Trophoblast cell (in vitro differentiated cells and primary cell): ENCODE measurements at regions not wholly inside any gene's neighbourhood (a gene's known extent, or its start where the extent isn't known, plus 50 kb on each side); places are given as distances from the start of the nearest gene placed in this dataset.

ENCODE experiments used
- DNase-seq, 2 donors: peaks; one replicate each; pipeline ENCODE4 v3.0.0-alpha.2; 2016
- H2AFZ ChIP-seq: 2 replicates; pipeline ENCODE4 v1.6.1; 2013; ENCODE audit warnings: low read length, moderate library complexity, mild to moderate bottlenecking; ENCODE audit not compliant: insufficient read depth, poor library complexity
- H2AK5ac ChIP-seq: 2 replicates; pipeline ENCODE4 v1.6.1; 2013; ENCODE audit warnings: mild to moderate bottlenecking, low read length
- H2BK120ac ChIP-seq: 2 replicates; pipeline ENCODE4 v1.6.1; 2013; ENCODE audit warnings: low read length, mild to moderate bottlenecking, moderate library complexity; ENCODE audit not compliant: insufficient read depth, poor library complexity
- H2BK12ac ChIP-seq: 2 replicates; pipeline ENCODE4 v1.6.1; 2013; ENCODE audit warnings: mild to moderate bottlenecking, low read length, moderate library complexity
- H2BK5ac ChIP-seq: 2 replicates; pipeline ENCODE4 v1.6.1; 2013; ENCODE audit warnings: low read length, low read depth, moderate library complexity, mild to moderate bottlenecking; ENCODE audit not compliant: poor library complexity
- H3K14ac ChIP-seq: 2 replicates; pipeline ENCODE4 v1.6.1; 2013; ENCODE audit warnings: mild to moderate bottlenecking, low read length
- H3K18ac ChIP-seq: 2 replicates; pipeline ENCODE4 v1.6.1; 2013; ENCODE audit warnings: mild to moderate bottlenecking, low read length
- H3K23ac ChIP-seq: 2 replicates; pipeline ENCODE4 v1.6.1; 2013; ENCODE audit warnings: low read length
- H3K27ac ChIP-seq: 2 replicates; pipeline ENCODE4 v1.5.1; 2013; ENCODE audit warnings: low read depth, mild to moderate bottlenecking, inconsistent platforms, low read length, moderate library complexity
- H3K27me3 ChIP-seq: 2 replicates; pipeline ENCODE4 v1.6.1; 2013; ENCODE audit warnings: inconsistent platforms, mild to moderate bottlenecking, low read length, moderate library complexity; ENCODE audit not compliant: insufficient read depth
- H3K36me3 ChIP-seq, 2 experiments: 1 replicate in 1 of 2; 2 replicates in 1 of 2; pipeline ENCODE4 v1.6.1; 2013; ENCODE audit warnings: low read length in 2 of 2, mild to moderate bottlenecking in 2 of 2, moderate library complexity in 1 of 2; ENCODE audit not compliant: insufficient read depth in 2 of 2, control insufficient read depth in 1 of 2
- H3K4ac ChIP-seq: 2 replicates; pipeline ENCODE4 v1.6.1; 2013; ENCODE audit warnings: low read depth, mild to moderate bottlenecking, low read length, moderate library complexity
- H3K4me1 ChIP-seq, 2 experiments: 1 replicate in 1 of 2; 2 replicates in 1 of 2; pipeline ENCODE4 v1.6.1; 2013; ENCODE audit warnings: low read length in 2 of 2, mild to moderate bottlenecking in 2 of 2, moderate library complexity in 1 of 2; ENCODE audit not compliant: insufficient read depth in 2 of 2, control insufficient read depth in 1 of 2
- H3K4me2 ChIP-seq: 2 replicates; pipeline ENCODE4 v1.6.1; 2013; ENCODE audit warnings: inconsistent platforms, mild to moderate bottlenecking, low read length, moderate library complexity
- H3K4me3 ChIP-seq: 2 replicates; pipeline ENCODE4 v1.5.1; 2013; ENCODE audit warnings: mild to moderate bottlenecking, low read depth, low read length, inconsistent platforms
- H3K79me1 ChIP-seq: one replicate; pipeline ENCODE4 v1.6.1; 2013; ENCODE audit warnings: low read length
- H3K79me2 ChIP-seq: 2 replicates; pipeline ENCODE4 v1.6.1; 2013; ENCODE audit warnings: low read length, mild to moderate bottlenecking; ENCODE audit not compliant: control insufficient read depth, insufficient read depth, poor library complexity
- H3K9ac ChIP-seq: 2 replicates; pipeline ENCODE4 v1.6.1; 2013; ENCODE audit warnings: mild to moderate bottlenecking, low read length
- H3K9me3 ChIP-seq: 2 replicates; pipeline ENCODE4 v1.6.1; 2013; ENCODE audit warnings: low read depth, mild to moderate bottlenecking, control low read depth, inconsistent platforms, low read length; ENCODE audit not compliant: insufficient read depth
- H4K12ac ChIP-seq: 2 replicates; pipeline ENCODE4 v1.6.1; 2013; ENCODE audit warnings: low read depth, mild to moderate bottlenecking, low read length, moderate library complexity
- H4K8ac ChIP-seq: 2 replicates; pipeline ENCODE4 v1.6.1; 2013; ENCODE audit warnings: low read depth, mild to moderate bottlenecking, low read length, moderate library complexity
- H4K91ac ChIP-seq: one replicate; pipeline ENCODE4 v1.6.1; 2013; ENCODE audit warnings: low read depth, mild to moderate bottlenecking, low read length, moderate library complexity
- WGBS: extraction: QIAGEN DNeasy Blood & Tissue Kit; methylation state at CpG from one replicate; pipeline ENCODE4 v1.1.7; 2013; ENCODE audit warnings: missing lambda C conversion rate; ENCODE audit not compliant: insufficient read length, insufficient coverage; ENCODE audit errors: extremely low coverage; 5-methylcytosine and 5-hydroxymethylcytosine counted together

GRCh38 chr10:3623746-3624145, 161.3 kb downstream of the KLF6 start:
- Histone ChIP-seq H2AFZ (no peak overlapping the region), H3K27ac (no peak overlapping the region), H3K79me2 (no peaks in the 10 kb centered on the region), H3K4ac (no peak overlapping the region), H2AK5ac (no peak overlapping the region), H3K23ac (no peak overlapping the region), H3K4me1 (peaks cover 3 to 13% of the 10 kb centered on the region in 2 experiments), H3K18ac (no peak overlapping the region), H2BK120ac (no peak overlapping the region), H4K91ac (no peak overlapping the region), H2BK5ac (no peak overlapping the region), H4K12ac (no peak overlapping the region), H3K27me3 (no peaks in the 10 kb centered on the region), H3K4me2 (no peak overlapping the region), H2BK12ac (no peak overlapping the region), H3K36me3 (no peaks in the 10 kb centered on the region), H3K9me3 (peaks cover 2% of the 10 kb centered on the region), H3K14ac (no peak overlapping the region), H3K4me3 (no peak overlapping the region), H3K79me1 (peaks cover 3% of the 10 kb centered on the region), H3K9ac (no peak overlapping the region), H4K8ac (no peak overlapping the region)
- DNase-seq: peak; percentile 89 to 98
- WGBS: no CpG with 5 or more reads among the region's 7 CpGs

GRCh38 chr10:3622845-3623621, 162.0 kb downstream of the KLF6 start:
- Histone ChIP-seq H3K79me2 (no peaks in the 10 kb centered on the region), H2AK5ac (no peak overlapping the region), H3K4ac (no peak overlapping the region), H4K12ac (no peak overlapping the region), H3K27ac (no peak overlapping the region), H3K23ac (no peak overlapping the region), H3K4me3 (no peak overlapping the region), H4K91ac (peak overlapping the region; percentile 25), H3K4me1 (peaks cover 3 to 13% of the 10 kb centered on the region in 2 experiments), H3K79me1 (peaks cover 3% of the 10 kb centered on the region), H3K9ac (peak overlapping the region; percentile 49), H2BK120ac (peak overlapping the region; percentile 77), H3K18ac (peak overlapping the region; percentile 11), H2BK12ac (peak overlapping the region; percentile 95), H3K9me3 (peaks cover 2% of the 10 kb centered on the region), H3K36me3 (no peaks in the 10 kb centered on the region), H3K14ac (peak overlapping the region; percentile 64), H3K27me3 (no peaks in the 10 kb centered on the region), H2AFZ (no peak overlapping the region), H3K4me2 (no peak overlapping the region), H2BK5ac (peak overlapping the region; percentile 44), H4K8ac (peak overlapping the region; percentile 57)
- DNase-seq: peak; percentile 43 to 74
- WGBS: no CpG with 5 or more reads among the region's 3 CpGs

GRCh38 chr10:3622427-3622826, 162.6 kb downstream of the KLF6 start:
- peaks cover 3 to 13% of the 10 kb centered on the region in 2 experiments for H3K4me1 ChIP-seq
- no peaks in the 10 kb centered on the region for H3K36me3 ChIP-seq
- no peak overlapping the region for H3K14ac ChIP-seq
- H3K4me2 ChIP-seq: no peak overlapping the region
- H3K4me3 ChIP-seq: no peak overlapping the region
- H3K27me3 ChIP-seq: no peaks in the 10 kb centered on the region
- peaks cover 2% of the 10 kb centered on the region for H3K9me3 ChIP-seq
- no peak overlapping the region for H2AFZ ChIP-seq
- no peak overlapping the region for H4K8ac ChIP-seq
- no peak overlapping the region for H2BK120ac ChIP-seq
- H3K4ac ChIP-seq: no peak overlapping the region
- H2BK12ac ChIP-seq: no peak overlapping the region
- no peak overlapping the region for H4K12ac ChIP-seq
- H3K23ac ChIP-seq: no peak overlapping the region
- peaks cover 3% of the 10 kb centered on the region for H3K79me1 ChIP-seq
- H3K9ac ChIP-seq: no peak overlapping the region
- no peak overlapping the region for H2AK5ac ChIP-seq
- no peaks in the 10 kb centered on the region for H3K79me2 ChIP-seq
- H3K27ac ChIP-seq: no peak overlapping the region
- no peak overlapping the region for H3K18ac ChIP-seq
- no CpG with 5 or more reads among the region's 2 CpGs for WGBS
- no peak for DNase-seq
- no peak overlapping the region for H2BK5ac ChIP-seq
- H4K91ac ChIP-seq: no peak overlapping the region

GRCh38 chr10:3620818-3621217, 164.2 kb downstream of the KLF6 start:
- no CpG with 5 or more reads among the region's 2 CpGs for WGBS
- Histone ChIP-seq H3K79me1 (peaks cover 3% of the 10 kb centered on the region), H4K91ac (no peak overlapping the region), H3K27ac (no peak overlapping the region), H3K9me3 (peaks cover 2% of the 10 kb centered on the region), H3K4me1 (peaks cover 3 to 8% of the 10 kb centered on the region in 2 experiments), H3K23ac (no peak overlapping the region), H2BK5ac (no peak overlapping the region), H3K27me3 (no peaks in the 10 kb centered on the region), H3K18ac (no peak overlapping the region), H3K4me2 (no peak overlapping the region), H4K12ac (no peak overlapping the region), H4K8ac (no peak overlapping the region), H3K9ac (no peak overlapping the region), H3K4me3 (no peak overlapping the region), H3K4ac (no peak overlapping the region), H3K79me2 (no peaks in the 10 kb centered on the region), H2AFZ (no peak overlapping the region), H2BK120ac (no peak overlapping the region), H2BK12ac (no peak overlapping the region), H3K36me3 (no peaks in the 10 kb centered on the region), H2AK5ac (no peak overlapping the region), H3K14ac (no peak overlapping the region)
- DNase-seq: no peak
